Rectal smooth muscle tissue (tissue), 1 donor: ENCODE measurements at regions not wholly inside any gene's neighbourhood (a gene's known extent, or its start where the extent isn't known, plus 50 kb on each side); places are given as distances from the start of the nearest gene placed in this dataset.

Source experiments
- H3K27ac ChIP-seq: one replicate; pipeline ENCODE4 v1.7.0; 2013; ENCODE audit warnings: low read depth, low read length, inconsistent platforms
- H3K27me3 ChIP-seq: one replicate; pipeline ENCODE4 v1.7.0; 2013; ENCODE audit warnings: low read length; ENCODE audit not compliant: control insufficient read depth, insufficient read depth
- H3K36me3 ChIP-seq: one replicate; pipeline ENCODE4 v1.7.0; 2013; ENCODE audit warnings: low read length; ENCODE audit not compliant: control insufficient read depth, insufficient read depth
- H3K4me1 ChIP-seq: one replicate; pipeline ENCODE4 v1.7.0; 2013; ENCODE audit warnings: low read length; ENCODE audit not compliant: control insufficient read depth, insufficient read depth
- H3K4me3 ChIP-seq: one replicate; pipeline ENCODE4 v1.7.0; 2013; ENCODE audit warnings: low read length
- H3K9ac ChIP-seq: one replicate; pipeline ENCODE4 v1.7.0; 2013; ENCODE audit warnings: low read length

- Histone ChIP-seq H3K9ac (no peak overlapping the region), H3K27ac (no peak overlapping the region), H3K36me3 (no peaks in the 10 kb centered on the region), H3K27me3 (no peaks in the 10 kb centered on the region), H3K4me1 (no peaks in the 10 kb centered on the region), H3K4me3 (no peak overlapping the region)
These were observed 517.6 kb downstream of the BNC2 start for GRCh38 chr9:16352791-16353401.

GRCh38 chr9:16356196-16356765 is 514.2 kb downstream of the BNC2 start:
- Histone ChIP-seq H3K4me1 (no peaks in the 10 kb centered on the region), H3K36me3 (no peaks in the 10 kb centered on the region), H3K27me3 (no peaks in the 10 kb centered on the region), H3K9ac (no peak overlapping the region), H3K27ac (no peak overlapping the region), H3K4me3 (no peak overlapping the region)

DNA sequence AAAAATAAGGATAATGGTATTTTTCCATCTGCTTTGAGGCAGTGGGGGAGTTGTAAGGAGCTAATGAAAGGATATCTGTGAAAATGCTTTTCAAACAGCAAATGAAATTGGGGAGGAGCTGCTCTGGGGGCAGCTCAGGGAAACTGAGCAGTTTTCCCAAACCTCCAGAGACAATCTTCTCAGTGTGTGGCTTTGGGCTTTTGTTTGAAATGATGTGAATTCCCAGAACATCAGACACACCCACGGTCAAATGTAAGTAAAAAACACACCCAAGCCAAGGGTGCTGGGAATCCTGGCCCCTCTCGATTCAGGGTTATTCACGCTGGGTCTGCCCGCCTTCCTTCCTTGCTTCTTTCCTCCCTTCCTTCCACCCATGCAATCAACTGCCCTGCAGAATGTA is 512.6 kb downstream of the BNC2 start:
- no peak overlapping the region for H3K9ac ChIP-seq
- no peaks in the 10 kb centered on the region for H3K36me3 ChIP-seq
- no peaks in the 10 kb centered on the region for H3K4me1 ChIP-seq
- no peak overlapping the region for H3K27ac ChIP-seq
- H3K4me3 ChIP-seq, result no peak overlapping the region
- H3K27me3 ChIP-seq, result no peaks in the 10 kb centered on the region

DNA sequence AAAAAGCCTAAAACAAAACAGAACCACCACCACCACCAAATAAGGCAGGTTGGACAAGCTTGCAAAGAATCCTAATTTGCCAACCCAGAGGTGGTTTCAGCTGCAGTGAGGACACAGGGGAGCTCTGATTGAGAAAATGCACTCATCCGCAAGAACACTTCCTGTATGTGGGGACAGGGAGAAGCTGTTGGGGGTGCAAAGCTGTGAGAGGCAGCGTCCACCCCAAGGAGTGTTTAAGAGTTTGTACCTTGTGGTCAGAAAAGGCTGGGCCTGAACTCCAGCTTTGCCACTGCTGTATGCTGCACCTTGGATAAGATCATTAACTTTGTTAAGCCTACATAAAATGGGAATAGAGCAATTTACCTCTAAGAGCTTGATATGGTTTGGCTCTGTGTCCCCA is 511.7 kb downstream of the BNC2 start:
- Histone ChIP-seq H3K27ac (no peak overlapping the region), H3K4me1 (no peaks in the 10 kb centered on the region), H3K27me3 (no peaks in the 10 kb centered on the region), H3K9ac (no peak overlapping the region), H3K36me3 (no peaks in the 10 kb centered on the region), H3K4me3 (no peak overlapping the region)
